Mesothelial cell of epicardium (in vitro differentiated cells): ENCODE measurements at regions not wholly inside any gene's neighbourhood (a gene's known extent, or its start where the extent isn't known, plus 50 kb on each side); places are given as distances from the start of the nearest gene placed in this dataset.

Experiments used
- DNase-seq, 2 experiments: peaks; one replicate each; pipeline ENCODE4 v3.0.0; 2021; ENCODE audit warnings: low spot score in 2 of 2; ENCODE audit not compliant: unreplicated experiment in 2 of 2
- H3K27ac Mint-ChIP-seq: 2 replicates; pipeline ENCODE4 v1.8.0; 2021; ENCODE audit warnings: mixed read lengths
- H3K27me3 Mint-ChIP-seq: 2 replicates; pipeline ENCODE4 v1.8.0; 2021; ENCODE audit warnings: low read depth, mixed read lengths
- H3K36me3 Mint-ChIP-seq: 2 replicates; pipeline ENCODE4 v1.8.0; 2021; ENCODE audit warnings: mixed read lengths
- H3K4me1 Mint-ChIP-seq: 2 replicates; pipeline ENCODE4 v1.8.0; 2021; ENCODE audit warnings: mixed read lengths
- H3K4me3 Mint-ChIP-seq: 2 replicates; pipeline ENCODE4 v1.8.0; 2021; ENCODE audit warnings: mild to moderate bottlenecking, moderate library complexity, mixed read lengths
- H3K9me3 Mint-ChIP-seq: 2 replicates; pipeline ENCODE4 v1.8.0; 2021; ENCODE audit warnings: mixed read lengths
- TF ChIP-seq, protein P1 (sequence below): fragments of 200-600 bp; sonication (generic); IDR thresholded peaks from one replicate; pipeline ENCODE4 v1.5.0; 2021; ENCODE audit warnings: antibody characterized with exemption; ENCODE audit not compliant: unreplicated experiment

GRCh38 chr9:129350143-129350935 is 172.3 kb upstream of the IER5L start:
- peak overlapping the region; percentile 86 for H3K27ac Mint-ChIP-seq
- H3K9me3 Mint-ChIP-seq: no peaks in the 10 kb centered on the region
- no peaks in the 10 kb centered on the region for H3K36me3 Mint-ChIP-seq
- H3K27me3 Mint-ChIP-seq: no peaks in the 10 kb centered on the region
- H3K4me3 Mint-ChIP-seq: no peak overlapping the region
- DNase-seq: no peak
- peaks cover 25% of the 10 kb centered on the region for H3K4me1 Mint-ChIP-seq
- TF ChIP-seq, protein P1, sequence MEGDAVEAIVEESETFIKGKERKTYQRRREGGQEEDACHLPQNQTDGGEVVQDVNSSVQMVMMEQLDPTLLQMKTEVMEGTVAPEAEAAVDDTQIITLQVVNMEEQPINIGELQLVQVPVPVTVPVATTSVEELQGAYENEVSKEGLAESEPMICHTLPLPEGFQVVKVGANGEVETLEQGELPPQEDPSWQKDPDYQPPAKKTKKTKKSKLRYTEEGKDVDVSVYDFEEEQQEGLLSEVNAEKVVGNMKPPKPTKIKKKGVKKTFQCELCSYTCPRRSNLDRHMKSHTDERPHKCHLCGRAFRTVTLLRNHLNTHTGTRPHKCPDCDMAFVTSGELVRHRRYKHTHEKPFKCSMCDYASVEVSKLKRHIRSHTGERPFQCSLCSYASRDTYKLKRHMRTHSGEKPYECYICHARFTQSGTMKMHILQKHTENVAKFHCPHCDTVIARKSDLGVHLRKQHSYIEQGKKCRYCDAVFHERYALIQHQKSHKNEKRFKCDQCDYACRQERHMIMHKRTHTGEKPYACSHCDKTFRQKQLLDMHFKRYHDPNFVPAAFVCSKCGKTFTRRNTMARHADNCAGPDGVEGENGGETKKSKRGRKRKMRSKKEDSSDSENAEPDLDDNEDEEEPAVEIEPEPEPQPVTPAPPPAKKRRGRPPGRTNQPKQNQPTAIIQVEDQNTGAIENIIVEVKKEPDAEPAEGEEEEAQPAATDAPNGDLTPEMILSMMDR: no peak

- TF ChIP-seq, protein P1: no peak
- H3K27ac Mint-ChIP-seq: peak overlapping the region; percentile 86
- peaks cover 25% of the 10 kb centered on the region for H3K4me1 Mint-ChIP-seq
Observed at GRCh38 chr9:129349665-129349947, 171.5 kb upstream of the IER5L start.

DNA sequence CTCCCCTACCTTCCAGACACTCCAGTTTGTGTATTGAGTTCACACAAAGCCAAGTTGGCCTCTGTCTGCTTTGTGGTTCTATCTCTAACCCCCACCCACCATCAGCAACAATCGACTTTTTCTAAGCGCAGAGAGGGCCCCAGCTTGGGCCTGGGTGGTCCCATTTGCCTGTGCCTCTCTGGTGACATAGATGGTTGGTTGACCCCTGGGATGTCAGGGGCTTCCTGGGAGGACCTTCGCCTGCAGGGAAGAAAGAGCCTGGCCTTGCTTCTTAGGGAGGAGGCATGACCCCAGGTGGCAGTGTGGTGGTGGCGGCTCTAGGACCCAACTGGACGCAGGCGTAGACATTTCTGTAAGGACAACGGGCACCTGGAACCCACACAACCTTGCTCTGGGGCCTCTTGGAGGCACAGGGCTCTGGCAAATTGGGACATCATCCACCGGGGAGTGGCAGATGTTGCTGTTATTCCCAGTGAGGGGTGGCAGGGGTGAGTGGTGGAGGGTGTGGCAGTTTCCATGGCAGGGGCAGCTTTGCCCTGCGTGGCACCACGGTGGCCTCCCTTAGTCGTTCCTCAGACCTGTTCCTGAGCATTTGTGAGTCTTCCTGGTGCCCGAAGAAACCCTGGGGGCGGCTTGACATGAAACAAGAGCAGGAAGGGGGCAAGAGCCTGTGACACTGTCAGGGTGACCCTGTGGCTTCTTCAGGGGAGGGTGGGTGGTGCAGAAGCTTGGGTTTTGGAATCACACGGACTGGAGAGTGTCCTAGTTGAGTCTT is 171.0 kb upstream of the IER5L start:
- Mint-ChIP-seq H3K4me1 (peaks cover 25% of the 10 kb centered on the region), H3K27ac (peak overlapping the region; percentile 18), H3K36me3 (no peaks in the 10 kb centered on the region), H3K27me3 (no peaks in the 10 kb centered on the region), H3K4me3 (no peak overlapping the region), H3K9me3 (no peaks in the 10 kb centered on the region)
- no peak for DNase-seq
- TF ChIP-seq, protein P1: no peak

More at GRCh38 chr9:129349665-129349947, 171.5 kb upstream of the IER5L start:
- Mint-ChIP-seq H3K4me3 (no peak overlapping the region), H3K9me3 (no peaks in the 10 kb centered on the region), H3K36me3 (no peaks in the 10 kb centered on the region), H3K27me3 (no peaks in the 10 kb centered on the region)
- no peak for DNase-seq

- Mint-ChIP-seq H3K9me3 (no peaks in the 10 kb centered on the region), H3K4me1 (peaks cover 14% of the 10 kb centered on the region), H3K27me3 (no peaks in the 10 kb centered on the region), H3K36me3 (peaks cover 7% of the 10 kb centered on the region), H3K27ac (peak overlapping the region; percentile 16), H3K4me3 (no peak overlapping the region)
- no peak for DNase-seq
- TF ChIP-seq, protein P1: no peak
Observed at GRCh38 chr9:129347316-129348120, 169.5 kb upstream of the IER5L start.

- DNase-seq: no peak
- no peaks in the 10 kb centered on the region for H3K9me3 Mint-ChIP-seq
- no peak overlapping the region for H3K27ac Mint-ChIP-seq
- TF ChIP-seq, protein P1: no peak
- H3K27me3 Mint-ChIP-seq: no peaks in the 10 kb centered on the region
- peaks cover 7% of the 10 kb centered on the region for H3K36me3 Mint-ChIP-seq
- peaks cover 13% of the 10 kb centered on the region for H3K4me1 Mint-ChIP-seq
- no peak overlapping the region for H3K4me3 Mint-ChIP-seq
Observed at GRCh38 chr9:129346046-129346445, 168.0 kb upstream of the IER5L start.
